Activated T-helper 2 cell treated with anti-CD3 and anti-CD28 coated beads, Interferon-gamma antibody, Interleukin-2, Interleukin-4, amounts not matched to agents 10 μg/mL and 5 μg/mL and 100 μg/mL, durations not matched to agents 14 hours and 24 hours and 36 hours (primary cell): ENCODE measurements at regions not wholly inside any gene's neighbourhood (a gene's known extent, or its start where the extent isn't known, plus 50 kb on each side); places are given as distances from the start of the nearest gene placed in this dataset.
"Not testable (repeated sequence)": the region's sequence is repeated elsewhere in the genome, so short reads cannot be mapped to it uniquely, and the experiment has no call there.

Experiments used
- DNase-seq: peaks from one replicate; pipeline ENCODE4 v3.0.0; 2021; ENCODE audit warnings: low spot score
- H3K27ac Mint-ChIP-seq: one replicate; pipeline ENCODE4 v1.8.0; 2021; ENCODE audit warnings: mixed read lengths
- H3K27me3 Mint-ChIP-seq: one replicate; pipeline ENCODE4 v1.8.0; 2021; ENCODE audit warnings: low read depth, mixed read lengths
- H3K36me3 Mint-ChIP-seq: one replicate; pipeline ENCODE4 v1.8.0; 2021; ENCODE audit warnings: low read depth, mixed read lengths
- H3K4me1 Mint-ChIP-seq: one replicate; pipeline ENCODE4 v1.8.0; 2021; ENCODE audit warnings: low read depth, mixed read lengths
- H3K4me3 Mint-ChIP-seq: one replicate; pipeline ENCODE4 v1.8.0; 2021; ENCODE audit warnings: low read depth, mild to moderate bottlenecking, moderate library complexity, mixed read lengths
- H3K9me3 Mint-ChIP-seq: one replicate; pipeline ENCODE4 v1.8.0; 2021; ENCODE audit warnings: mixed read lengths
- intact Hi-C: fragments of 100-400 bp; cut with micrococcal nuclease; formaldehyde crosslinking; loops from one replicate; pipeline ENCODE4 v1.15.1; 2023

GRCh38 chr14:84894254-84894653, 635.7 kb upstream of the FLRT2 start:
- intact Hi-C loops = no loop called here
- no peak overlapping the region for H3K27ac Mint-ChIP-seq

DNA sequence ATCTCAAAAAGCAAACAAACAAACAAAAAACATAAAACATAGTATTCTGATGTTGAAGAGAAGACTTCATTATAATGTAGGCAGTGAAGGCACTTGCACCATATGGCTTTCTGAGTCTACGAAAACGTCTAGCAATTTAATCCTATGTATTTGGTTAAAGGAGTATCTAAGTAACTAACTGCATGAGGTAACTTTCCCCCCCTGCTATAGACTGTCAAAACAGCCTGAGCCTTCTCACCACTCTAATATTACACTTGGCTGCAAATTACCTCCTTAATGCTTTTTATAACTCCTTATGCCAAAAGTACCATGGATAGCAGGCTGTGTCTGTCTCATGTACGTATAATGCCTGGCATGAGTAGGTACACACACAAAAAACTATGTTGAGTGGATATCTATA, 607.6 kb upstream of the FLRT2 start:
- no peak overlapping the region for H3K27ac Mint-ChIP-seq
- DNase-seq = no peak
- H3K36me3 Mint-ChIP-seq = no peaks in the 10 kb centered on the region
- peaks cover 43% of the 10 kb centered on the region for H3K9me3 Mint-ChIP-seq
- intact Hi-C loops = no loop called here
- no peaks in the 10 kb centered on the region for H3K27me3 Mint-ChIP-seq
- no peak overlapping the region for H3K4me3 Mint-ChIP-seq
- no peaks in the 10 kb centered on the region for H3K4me1 Mint-ChIP-seq

More at GRCh38 chr14:84894254-84894653, 635.7 kb upstream of the FLRT2 start:
- Mint-ChIP-seq H3K36me3 (no peaks in the 10 kb centered on the region), H3K4me3 (no peak overlapping the region), H3K27me3 (no peaks in the 10 kb centered on the region), H3K9me3 (peaks cover 31% of the 10 kb centered on the region), H3K4me1 (no peaks in the 10 kb centered on the region)
- DNase-seq = no peak

DNA sequence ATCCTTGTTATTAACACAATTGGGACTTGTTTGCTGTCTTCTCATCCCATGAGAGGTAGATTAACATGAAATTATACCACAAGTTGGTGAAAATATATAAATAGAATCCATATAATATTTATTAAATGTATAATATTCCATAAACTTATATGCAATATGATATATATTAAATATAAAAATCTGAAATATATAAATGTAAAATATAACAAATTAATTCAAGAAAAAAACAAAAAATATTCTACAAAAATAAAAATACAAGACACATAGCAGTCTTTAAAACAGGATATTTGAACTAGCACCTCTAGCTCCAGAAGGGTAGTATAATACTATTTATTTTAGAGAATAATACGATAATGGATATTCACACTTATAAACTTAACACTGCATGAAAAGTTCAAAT, 603.3 kb upstream of the FLRT2 start:
- Mint-ChIP-seq H3K27ac (no peak overlapping the region), H3K27me3 (no peaks in the 10 kb centered on the region)

GRCh38 chr14:84927096-84927827, 602.7 kb upstream of the FLRT2 start:
- no peaks in the 10 kb centered on the region for H3K4me1 Mint-ChIP-seq
- H3K27me3 Mint-ChIP-seq = no peaks in the 10 kb centered on the region
- no peaks in the 10 kb centered on the region for H3K36me3 Mint-ChIP-seq
- intact Hi-C loops = no loop called here
- H3K27ac Mint-ChIP-seq = no peak overlapping the region
- no peak for DNase-seq
- H3K9me3 Mint-ChIP-seq = peaks cover 34% of the 10 kb centered on the region
- no peak overlapping the region for H3K4me3 Mint-ChIP-seq

More for the DNA sequence above, 603.3 kb upstream of the FLRT2 start:
- intact Hi-C loops = no loop called here
- Mint-ChIP-seq H3K36me3 (no peaks in the 10 kb centered on the region), H3K9me3 (peaks cover 31% of the 10 kb centered on the region), H3K4me3 (no peak overlapping the region), H3K4me1 (no peaks in the 10 kb centered on the region)
- no peak for DNase-seq

GRCh38 chr14:84929086-84929485, 600.9 kb upstream of the FLRT2 start:
- H3K27ac Mint-ChIP-seq = no peak overlapping the region
- peaks cover 48% of the 10 kb centered on the region for H3K9me3 Mint-ChIP-seq
- DNase-seq = no peak
- no peaks in the 10 kb centered on the region for H3K4me1 Mint-ChIP-seq
- no peaks in the 10 kb centered on the region for H3K36me3 Mint-ChIP-seq
- intact Hi-C loops = no loop called here
- H3K4me3 Mint-ChIP-seq = no peak overlapping the region
- no peaks in the 10 kb centered on the region for H3K27me3 Mint-ChIP-seq

GRCh38 chr14:84929834-84930233, 600.1 kb upstream of the FLRT2 start:
- Mint-ChIP-seq H3K4me3 (no peak overlapping the region), H3K9me3 (peaks cover 45% of the 10 kb centered on the region), H3K36me3 (no peaks in the 10 kb centered on the region), H3K4me1 (no peaks in the 10 kb centered on the region), H3K27me3 (no peaks in the 10 kb centered on the region), H3K27ac (no peak overlapping the region)
- intact Hi-C loops = no loop called here
- no peak for DNase-seq

DNA sequence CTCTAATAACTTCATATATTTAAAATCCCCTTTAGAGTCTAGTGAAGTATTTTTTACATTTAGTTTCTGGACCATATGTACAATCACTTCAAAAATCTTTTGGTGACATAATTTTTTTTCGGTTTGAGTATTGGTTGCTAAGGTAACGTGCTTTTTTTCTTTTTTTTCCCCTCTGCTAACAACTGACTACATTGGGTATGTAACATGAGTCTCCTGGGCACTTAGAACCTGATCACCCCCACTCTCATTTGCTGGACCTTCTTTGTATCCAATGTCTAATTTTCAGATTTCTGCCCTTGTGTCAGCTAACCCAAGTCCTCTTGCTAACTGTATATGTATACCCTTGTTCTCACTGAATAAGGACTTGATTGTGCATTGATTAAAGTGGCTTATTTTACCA, 592.9 kb upstream of the FLRT2 start:
- Mint-ChIP-seq H3K27ac (no peak overlapping the region), H3K27me3 (no peaks in the 10 kb centered on the region), H3K36me3 (no peaks in the 10 kb centered on the region), H3K4me3 (no peak overlapping the region), H3K9me3 (peaks cover 47% of the 10 kb centered on the region), H3K4me1 (no peaks in the 10 kb centered on the region)
- intact Hi-C loops = no loop called here
- DNase-seq = no peak

- Mint-ChIP-seq H3K4me3 (no peak overlapping the region), H3K27me3 (no peaks in the 10 kb centered on the region), H3K36me3 (no peaks in the 10 kb centered on the region), H3K27ac (no peak overlapping the region), H3K9me3 (peaks cover 42% of the 10 kb centered on the region), H3K4me1 (no peaks in the 10 kb centered on the region)
- intact Hi-C loops = no loop called here
- no peak for DNase-seq
These were observed 592.5 kb upstream of the FLRT2 start for GRCh38 chr14:84937449-84937848.

GRCh38 chr14:84944901-84945300, 585.0 kb upstream of the FLRT2 start:
- H3K4me1 Mint-ChIP-seq, intact Hi-C loops, H3K36me3 Mint-ChIP-seq, DNase-seq, H3K27me3 Mint-ChIP-seq, H3K27ac Mint-ChIP-seq, H3K4me3 Mint-ChIP-seq: not testable (repeated sequence)
- H3K9me3 Mint-ChIP-seq = peaks cover 16% of the 10 kb centered on the region

GRCh38 chr14:84959851-84960520, 570.0 kb upstream of the FLRT2 start:
- no peaks in the 10 kb centered on the region for H3K27me3 Mint-ChIP-seq
- no peak for DNase-seq
- no peak overlapping the region for H3K27ac Mint-ChIP-seq
- H3K9me3 Mint-ChIP-seq = peaks cover 56% of the 10 kb centered on the region
- no peak overlapping the region for H3K4me3 Mint-ChIP-seq
- no peaks in the 10 kb centered on the region for H3K36me3 Mint-ChIP-seq
- H3K4me1 Mint-ChIP-seq = no peaks in the 10 kb centered on the region
- intact Hi-C loops = no loop called here

DNA sequence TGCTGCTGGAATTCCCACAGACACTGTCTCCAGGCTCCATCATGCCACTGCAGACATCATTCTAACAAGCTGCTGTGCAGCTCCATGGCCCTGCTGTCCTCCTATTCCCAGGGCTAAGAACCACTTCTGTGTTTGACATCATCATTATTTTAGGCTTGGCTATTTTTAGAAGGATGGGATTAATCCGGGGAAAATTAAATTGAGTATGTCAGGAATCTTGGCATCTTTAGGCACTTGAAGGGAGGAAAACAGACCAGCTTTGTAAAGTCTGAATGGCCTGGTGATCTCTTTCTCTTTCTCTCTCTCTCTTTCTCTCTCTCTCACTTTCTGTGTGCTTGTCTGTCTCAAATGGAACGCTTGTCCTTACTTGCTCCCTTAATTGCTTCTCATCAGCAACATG, 568.3 kb upstream of the FLRT2 start:
- no peaks in the 10 kb centered on the region for H3K4me1 Mint-ChIP-seq
- no peak for DNase-seq
- H3K27ac Mint-ChIP-seq = no peak overlapping the region
- no peaks in the 10 kb centered on the region for H3K36me3 Mint-ChIP-seq
- intact Hi-C loops = no loop called here
- H3K4me3 Mint-ChIP-seq = no peak overlapping the region
- H3K9me3 Mint-ChIP-seq = peaks cover 52% of the 10 kb centered on the region
- H3K27me3 Mint-ChIP-seq = no peaks in the 10 kb centered on the region

DNA sequence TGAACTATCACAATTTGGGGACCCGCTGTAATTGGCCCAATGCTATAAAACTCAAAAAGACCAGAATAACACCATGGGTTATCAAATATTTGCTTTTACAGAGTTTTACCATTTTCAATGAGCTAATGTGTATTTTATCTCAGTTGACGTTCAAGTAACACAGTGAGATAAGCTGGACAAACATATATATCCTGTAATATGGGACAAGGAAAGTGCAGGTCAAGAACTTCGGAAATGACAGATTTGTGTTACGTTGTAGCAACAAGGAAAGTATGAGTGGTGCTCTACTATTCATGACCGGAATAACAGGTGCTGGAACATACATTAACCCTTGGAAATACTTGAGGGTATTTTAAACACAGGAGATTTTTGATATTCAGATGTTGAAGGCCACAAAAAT, 566.4 kb upstream of the FLRT2 start:
- intact Hi-C loops = no loop called here
- Mint-ChIP-seq H3K27ac (no peak overlapping the region), H3K4me3 (no peak overlapping the region), H3K9me3 (peaks cover 45% of the 10 kb centered on the region), H3K36me3 (no peaks in the 10 kb centered on the region), H3K4me1 (no peaks in the 10 kb centered on the region), H3K27me3 (no peaks in the 10 kb centered on the region)
- no peak for DNase-seq

- no peak overlapping the region for H3K4me3 Mint-ChIP-seq
- H3K27me3 Mint-ChIP-seq = no peaks in the 10 kb centered on the region
- H3K4me1 Mint-ChIP-seq = no peaks in the 10 kb centered on the region
- H3K27ac Mint-ChIP-seq = no peak overlapping the region
- H3K9me3 Mint-ChIP-seq = peaks cover 27% of the 10 kb centered on the region
- intact Hi-C loops = no loop called here
- no peak for DNase-seq
- H3K36me3 Mint-ChIP-seq = no peaks in the 10 kb centered on the region
These were observed 564.7 kb upstream of the FLRT2 start for GRCh38 chr14:84965279-84965678.
